ENCODE measurements at regions not wholly inside any gene's neighbourhood (a gene's known extent, or its start where the extent isn't known, plus 50 kb on each side); places are given as distances from the start of the nearest gene placed in this dataset.

DNA sequence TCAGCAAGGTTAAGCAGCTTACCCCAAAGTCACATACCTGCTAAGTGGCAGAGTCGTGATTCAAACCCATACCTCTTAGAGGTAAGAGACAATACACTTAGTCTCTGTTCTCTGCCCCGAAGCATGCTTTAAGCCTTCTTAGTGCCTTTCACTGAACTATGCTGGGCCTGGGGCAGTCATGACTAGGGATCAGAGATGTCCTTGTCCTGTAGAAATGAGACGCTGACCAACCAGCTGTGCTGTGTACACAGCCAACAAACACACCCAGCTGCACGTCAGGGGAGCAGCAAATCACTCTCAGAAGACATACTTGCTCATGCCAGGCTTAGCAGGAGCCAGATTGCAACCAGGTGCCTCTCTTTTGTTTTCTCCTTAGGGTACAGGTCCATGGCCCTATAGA, 255.7 kb downstream of the BUD13 start:
- TF ChIP-seq, protein P1, sequence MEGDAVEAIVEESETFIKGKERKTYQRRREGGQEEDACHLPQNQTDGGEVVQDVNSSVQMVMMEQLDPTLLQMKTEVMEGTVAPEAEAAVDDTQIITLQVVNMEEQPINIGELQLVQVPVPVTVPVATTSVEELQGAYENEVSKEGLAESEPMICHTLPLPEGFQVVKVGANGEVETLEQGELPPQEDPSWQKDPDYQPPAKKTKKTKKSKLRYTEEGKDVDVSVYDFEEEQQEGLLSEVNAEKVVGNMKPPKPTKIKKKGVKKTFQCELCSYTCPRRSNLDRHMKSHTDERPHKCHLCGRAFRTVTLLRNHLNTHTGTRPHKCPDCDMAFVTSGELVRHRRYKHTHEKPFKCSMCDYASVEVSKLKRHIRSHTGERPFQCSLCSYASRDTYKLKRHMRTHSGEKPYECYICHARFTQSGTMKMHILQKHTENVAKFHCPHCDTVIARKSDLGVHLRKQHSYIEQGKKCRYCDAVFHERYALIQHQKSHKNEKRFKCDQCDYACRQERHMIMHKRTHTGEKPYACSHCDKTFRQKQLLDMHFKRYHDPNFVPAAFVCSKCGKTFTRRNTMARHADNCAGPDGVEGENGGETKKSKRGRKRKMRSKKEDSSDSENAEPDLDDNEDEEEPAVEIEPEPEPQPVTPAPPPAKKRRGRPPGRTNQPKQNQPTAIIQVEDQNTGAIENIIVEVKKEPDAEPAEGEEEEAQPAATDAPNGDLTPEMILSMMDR (IDR thresholded peaks at IDR 0.05; ENCODE audit: low read depth, low read length), result no peak
- ChIA-PET POLR2A (no interaction called here), CTCF (no interaction called here)
- no peak for DNase-seq (ENCODE audit: low read depth, low spot score)
- Histone ChIP-seq H3K27ac (ENCODE audit: low read depth, low read length) (no peak overlapping the region), H3K4me3 (ENCODE audit: low read depth, low read length) (no peak overlapping the region), H3K9me3 (ENCODE audit: control insufficient read depth, insufficient read depth, low read length) (no peaks in the 10 kb centered on the region), H3K27me3 (ENCODE audit: control insufficient read depth, insufficient read depth, low read length) (no peaks in the 10 kb centered on the region)

DNA sequence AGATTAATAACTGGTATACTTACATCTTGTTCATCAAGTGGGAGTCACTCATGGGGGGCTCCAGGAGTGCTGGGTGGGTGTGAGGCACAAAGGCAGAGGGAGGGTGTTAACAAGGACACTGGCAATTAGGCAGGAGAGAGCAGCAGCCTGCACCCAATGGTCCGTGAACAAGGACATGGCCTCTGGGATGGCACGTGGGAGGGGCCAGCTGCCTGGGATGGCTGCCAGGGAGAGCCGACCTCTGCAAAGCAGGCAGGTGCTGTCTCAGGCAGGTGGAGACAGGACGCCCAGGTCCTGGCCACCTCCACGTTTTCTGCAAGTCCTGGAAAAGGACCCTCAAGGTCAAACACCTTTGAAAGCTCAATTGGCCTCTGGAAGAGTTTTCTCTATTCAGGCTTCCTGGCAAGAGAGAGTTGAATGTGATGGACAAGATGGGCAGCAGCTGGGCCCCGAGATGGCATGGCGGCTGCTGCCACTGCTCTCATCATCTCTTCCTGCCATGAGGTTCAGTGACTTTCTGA, 257.1 kb downstream of the BUD13 start:
- TF ChIP-seq, protein P1 (IDR thresholded peaks at IDR 0.05; ENCODE audit: low read depth, low read length), result no peak
- Histone ChIP-seq H3K4me3 (ENCODE audit: low read depth, low read length) (no peak overlapping the region), H3K27ac (ENCODE audit: low read depth, low read length) (no peak overlapping the region), H3K9me3 (ENCODE audit: control insufficient read depth, insufficient read depth, low read length) (no peaks in the 10 kb centered on the region), H3K27me3 (ENCODE audit: control insufficient read depth, insufficient read depth, low read length) (no peaks in the 10 kb centered on the region)
- DNase-seq (ENCODE audit: low read depth, low spot score), result no peak
- POLR2A ChIA-PET, result no interaction called here
- CTCF ChIA-PET, result no interaction called here

DNA sequence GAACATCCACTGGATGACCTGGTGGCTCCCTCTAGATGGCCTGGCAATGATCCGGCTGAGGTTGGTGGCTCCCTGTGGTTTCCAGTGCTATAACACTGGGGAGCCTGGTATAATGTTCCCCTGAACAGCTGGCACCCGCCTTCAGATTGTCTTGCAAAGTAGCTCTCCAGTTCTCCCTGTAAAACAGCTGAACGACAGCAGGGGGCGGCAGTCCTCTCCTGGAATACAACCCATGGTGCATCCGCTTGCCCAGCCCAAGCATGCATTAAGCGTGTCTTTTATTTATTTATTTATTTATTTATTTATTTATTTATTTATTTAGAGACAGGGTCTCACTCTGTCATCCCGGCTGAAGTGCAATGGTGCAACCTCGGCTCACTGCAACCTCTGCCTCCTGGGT, 258.9 kb downstream of the BUD13 start:
- Histone ChIP-seq H3K27me3 (ENCODE audit: control insufficient read depth, insufficient read depth, low read length) (no peaks in the 10 kb centered on the region), H3K9me3 (ENCODE audit: control insufficient read depth, insufficient read depth, low read length) (no peaks in the 10 kb centered on the region), H3K27ac (ENCODE audit: low read depth, low read length) (no peak overlapping the region), H3K4me3 (ENCODE audit: low read depth, low read length) (no peak overlapping the region)
- TF ChIP-seq, protein P1 (IDR thresholded peaks at IDR 0.05; ENCODE audit: low read depth, low read length), result peak; percentile 9; the same call in 1 of the 2 replicates
- ChIA-PET CTCF (interaction anchor here (0.7 kb wide), 1 partner anchor 20 kb away, joined by 3 read pairs; no protein-coding TSS in a partner anchor), POLR2A (no interaction called here)
- no peak for DNase-seq (ENCODE audit: low read depth, low spot score)

DNA sequence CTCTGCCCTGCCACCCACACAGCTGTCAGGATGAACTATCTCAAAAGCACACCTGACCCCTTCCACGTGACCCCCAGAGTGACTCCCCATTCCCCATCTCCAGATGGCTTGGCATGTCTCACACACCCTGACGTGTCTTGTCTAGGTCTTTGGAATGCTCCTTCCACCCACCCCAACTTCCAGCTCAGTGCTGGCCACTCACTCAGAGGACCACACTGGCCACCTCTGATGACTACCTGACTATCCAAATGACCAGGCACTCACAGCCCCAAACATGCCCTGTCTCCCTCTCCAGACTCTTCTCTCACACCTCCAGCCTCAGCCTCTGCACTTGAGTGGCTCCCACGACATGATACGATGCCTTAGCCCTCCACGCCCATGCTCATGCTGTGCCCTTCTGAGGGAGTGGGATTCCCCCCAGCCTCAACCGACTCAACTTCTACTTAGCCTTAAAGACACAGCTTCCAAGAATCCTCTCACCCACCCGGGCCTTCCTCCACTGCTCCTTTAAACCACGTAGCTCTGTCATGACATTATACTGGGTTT, 259.4 kb downstream of the BUD13 start:
- no peak for DNase-seq (ENCODE audit: low read depth, low spot score)
- Histone ChIP-seq H3K4me3 (ENCODE audit: low read depth, low read length) (no peak overlapping the region), H3K27me3 (ENCODE audit: control insufficient read depth, insufficient read depth, low read length) (no peaks in the 10 kb centered on the region), H3K9me3 (ENCODE audit: control insufficient read depth, insufficient read depth, low read length) (no peaks in the 10 kb centered on the region), H3K27ac (ENCODE audit: low read depth, low read length) (no peak overlapping the region)
- ChIA-PET CTCF (interaction anchor here (0.7 kb wide), 1 partner anchor 20 kb away, joined by 3 read pairs; no protein-coding TSS in a partner anchor), POLR2A (no interaction called here)
- TF ChIP-seq, protein P1 (IDR thresholded peaks at IDR 0.05; ENCODE audit: low read depth, low read length), result no peak

DNA sequence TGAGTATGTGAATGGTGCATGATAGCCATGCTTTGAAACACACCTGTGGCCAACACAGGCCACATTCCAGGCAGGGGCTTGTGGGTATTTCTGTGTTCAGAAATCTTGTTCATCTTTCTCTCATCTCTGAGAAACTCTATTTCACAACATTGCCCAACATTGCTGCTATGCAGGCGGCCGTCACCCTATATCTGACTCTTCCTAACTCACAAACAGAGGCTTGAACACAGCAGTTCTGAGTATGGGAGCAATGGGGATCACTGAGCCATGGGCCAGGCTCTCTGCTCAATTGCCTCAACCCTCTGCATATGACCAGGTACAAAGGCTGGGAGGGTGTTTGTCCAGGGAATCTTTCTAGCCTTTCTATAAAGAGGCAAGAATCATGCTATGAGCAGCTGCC, 259.9 kb downstream of the BUD13 start:
- POLR2A ChIA-PET, result no interaction called here
- DNase-seq (ENCODE audit: low read depth, low spot score), result no peak
- Histone ChIP-seq H3K27ac (ENCODE audit: low read depth, low read length) (no peak overlapping the region), H3K4me3 (ENCODE audit: low read depth, low read length) (no peak overlapping the region), H3K9me3 (ENCODE audit: control insufficient read depth, insufficient read depth, low read length) (no peaks in the 10 kb centered on the region), H3K27me3 (ENCODE audit: control insufficient read depth, insufficient read depth, low read length) (no peaks in the 10 kb centered on the region)
- CTCF ChIA-PET, result no interaction called here
- TF ChIP-seq, protein P1 (IDR thresholded peaks at IDR 0.05; ENCODE audit: low read depth, low read length), result no peak
